ENCODE measurements at regions not wholly inside any gene's neighbourhood (a gene's known extent, or its start where the extent isn't known, plus 50 kb on each side); places are given as distances from the start of the nearest gene placed in this dataset.

GRCh38 chr1:95168761-95169351 is 51.7 kb downstream of the TLCD4 start:
- H3K9me3 ChIP-seq (ENCODE audit: control insufficient read depth, insufficient read depth, low read depth, low read length), result no peaks in the 10 kb centered on the region
- POLR2A ChIA-PET, result no interaction called here
- H3K36me3 ChIP-seq (ENCODE audit: control insufficient read depth in 2 of 2, insufficient read depth in 1 of 2, low read length in 2 of 2), result peaks cover 0 to 2% of the 10 kb centered on the region in 2 experiments; a peak in 1 of 3 replicates
- peaks cover 7% of the 10 kb centered on the region; the same call in 1 of the 2 replicates for H3K4me1 ChIP-seq (ENCODE audit: control insufficient read depth, insufficient read depth, low read length)
- CTCF ChIA-PET, result interaction anchor here (1.1 to 1.2 kb wide), 2 partner anchors 37 to 82 kb away, joined by 3 to 4 read pairs; no protein-coding TSS in a partner anchor
- no peak overlapping the region for H3K27ac ChIP-seq (ENCODE audit: extremely low read depth, low read depth, low read length)
- H3K4me3 ChIP-seq (ENCODE audit: low read depth, low read length), result no peak overlapping the region
- TF ChIP-seq ZBTB20 (tag by site-specific recombination; IDR thresholded peaks at IDR 0.05) (peak; percentile 29; the same call in 1 of the 2 replicates), ZFHX2 (tag by site-specific recombination; conservative IDR thresholded peaks at IDR 0.05) (no peak), ZNF473 (tag by site-specific recombination; IDR thresholded peaks at IDR 0.05) (no peak)

- ChIA-PET CTCF (no interaction called here), POLR2A (no interaction called here)
- Histone ChIP-seq H3K4me1 (ENCODE audit: control insufficient read depth, insufficient read depth, low read length) (peaks cover 7% of the 10 kb centered on the region; the same call in 1 of the 2 replicates), H3K27ac (ENCODE audit: extremely low read depth, low read depth, low read length) (no peak overlapping the region), H3K36me3 (ENCODE audit: control insufficient read depth in 2 of 2, insufficient read depth in 1 of 2, low read length in 2 of 2) (peaks cover 0 to 4% of the 10 kb centered on the region in 2 experiments; a peak in 2 of 3 replicates), H3K4me3 (ENCODE audit: low read depth, low read length) (no peak overlapping the region), H3K9me3 (ENCODE audit: control insufficient read depth, insufficient read depth, low read depth, low read length) (no peaks in the 10 kb centered on the region)
- TF ChIP-seq ZNF292 (tag by site-specific recombination; IDR thresholded peaks at IDR 0.05; ENCODE audit: borderline replicate concordance, low read depth), result no peak
- TF ChIP-seq ZNF2 (tag by site-specific recombination; IDR thresholded peaks at IDR 0.05), result no peak
- no peak for TF ChIP-seq ZNF280C (tag by site-specific recombination; IDR thresholded peaks at IDR 0.05)
- no peak for TF ChIP-seq ZNF654 (tag by site-specific recombination; IDR thresholded peaks at IDR 0.05; ENCODE audit: low read depth)
- no peak for TF ChIP-seq ZIC2 (tag by site-specific recombination; IDR thresholded peaks at IDR 0.05)
- TF ChIP-seq ZNF585B (tag by site-specific recombination; IDR thresholded peaks at IDR 0.05), result no peak
- TF ChIP-seq ZNF248 (tag by site-specific recombination; IDR thresholded peaks at IDR 0.05), result no peak
- TF ChIP-seq ZFHX2 (tag by site-specific recombination; conservative IDR thresholded peaks at IDR 0.05), result no peak
- no peak for TF ChIP-seq PRDM2 (tag by site-specific recombination; IDR thresholded peaks at IDR 0.05; ENCODE audit: borderline replicate concordance)
- TF ChIP-seq ZNF148 (tag by site-specific recombination; IDR thresholded peaks at IDR 0.05; ENCODE audit: borderline replicate concordance), result no peak
- no peak for TF ChIP-seq HOXC10 (CRISPR knock-in tag; IDR thresholded peaks at IDR 0.05)
- TF ChIP-seq ZFP41 (tag by site-specific recombination; IDR thresholded peaks at IDR 0.05; ENCODE audit: borderline replicate concordance), result no peak
- TF ChIP-seq ZNF302 (tag by site-specific recombination; IDR thresholded peaks at IDR 0.05; ENCODE audit: low read depth), result no peak
- TF ChIP-seq ZNF184 (tag by site-specific recombination; IDR thresholded peaks at IDR 0.05), result no peak
- TF ChIP-seq ZNF701 (tag by site-specific recombination; IDR thresholded peaks at IDR 0.05), result no peak
- no peak for TF ChIP-seq ZNF366 (tag by site-specific recombination; conservative IDR thresholded peaks at IDR 0.05)
- no peak for TF ChIP-seq ZNF239 (tag by site-specific recombination; IDR thresholded peaks at IDR 0.05)
- TF ChIP-seq ZNF529 (tag by site-specific recombination; IDR thresholded peaks at IDR 0.05; ENCODE audit: insufficient replicate concordance), result no peak
Measured at GRCh38 chr1:95169548-95169947, 52.4 kb downstream of the TLCD4 start.

All from HEK293 (cell line).